GM12892 (cell line): ENCODE measurements at regions not wholly inside any gene's neighbourhood (a gene's known extent, or its start where the extent isn't known, plus 50 kb on each side); places are given as distances from the start of the nearest gene placed in this dataset.

Experiments used
- POLR2A ChIP-seq: IDR thresholded peaks from 2 replicates; pipeline ENCODE4 v1.6.1; 2011; ENCODE audit warnings: low read depth, low read length, control low read depth
- POLR2AphosphoS5 ChIP-seq: IDR thresholded peaks from 2 replicates; pipeline ENCODE4 v1.6.1; 2011; ENCODE audit warnings: low read depth, low read length, control low read depth

DNA sequence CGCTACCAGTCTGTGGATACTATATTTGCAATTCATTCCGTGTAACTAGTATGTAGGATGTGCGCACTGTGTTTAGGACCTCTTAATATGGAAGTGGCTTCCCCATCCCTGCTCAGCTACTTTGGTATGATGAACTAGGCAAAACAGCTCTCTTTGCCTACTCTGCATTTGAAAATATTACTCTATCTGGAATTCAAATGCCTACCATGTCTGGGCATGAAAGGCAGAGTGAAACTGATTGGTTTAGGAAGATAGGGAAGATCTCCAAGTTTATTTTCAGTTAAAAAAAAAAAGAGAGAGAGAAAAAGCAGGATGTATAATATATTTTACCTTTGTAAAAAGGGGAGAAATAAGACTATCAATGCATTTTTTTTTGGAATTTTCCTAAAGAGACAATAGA lies 74.1 kb upstream of the ELL2 start:
- TF ChIP-seq POLR2A (no peak), POLR2AphosphoS5 (no peak)
